ENCODE measurements at regions not wholly inside any gene's neighbourhood (a gene's known extent, or its start where the extent isn't known, plus 50 kb on each side); places are given as distances from the start of the nearest gene placed in this dataset.
"Not testable (repeated sequence)": the region's sequence is repeated elsewhere in the genome, so short reads cannot be mapped to it uniquely, and the experiment has no call there.

DNA sequence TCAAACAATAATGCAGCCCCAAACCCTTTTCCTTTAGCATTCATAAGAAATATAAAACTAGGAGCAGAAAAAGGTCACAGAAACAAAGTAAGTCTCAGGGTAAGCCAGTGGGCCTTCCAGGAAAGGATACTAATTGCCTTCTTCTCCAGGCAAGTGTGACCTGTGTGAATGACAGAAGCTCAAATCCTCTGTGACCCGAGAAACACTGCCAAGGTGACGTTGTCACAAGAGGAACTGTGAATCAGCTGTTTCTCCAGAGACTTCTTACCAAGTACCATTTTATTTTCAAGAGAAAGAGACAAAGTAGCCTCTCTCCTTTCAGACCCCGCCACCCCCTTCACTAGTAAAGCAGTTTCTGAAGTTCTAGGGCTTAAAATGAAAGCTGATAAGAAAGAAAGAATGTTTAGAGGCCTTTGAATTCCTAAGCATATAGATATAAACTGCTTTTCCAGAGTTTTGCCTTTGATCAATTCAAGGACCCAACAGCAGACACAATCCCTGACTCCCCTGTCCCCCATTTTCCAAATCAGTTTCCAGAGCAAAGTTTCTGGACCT is 155.6 kb downstream of the NUF2 start:
- TF ChIP-seq, protein P1, sequence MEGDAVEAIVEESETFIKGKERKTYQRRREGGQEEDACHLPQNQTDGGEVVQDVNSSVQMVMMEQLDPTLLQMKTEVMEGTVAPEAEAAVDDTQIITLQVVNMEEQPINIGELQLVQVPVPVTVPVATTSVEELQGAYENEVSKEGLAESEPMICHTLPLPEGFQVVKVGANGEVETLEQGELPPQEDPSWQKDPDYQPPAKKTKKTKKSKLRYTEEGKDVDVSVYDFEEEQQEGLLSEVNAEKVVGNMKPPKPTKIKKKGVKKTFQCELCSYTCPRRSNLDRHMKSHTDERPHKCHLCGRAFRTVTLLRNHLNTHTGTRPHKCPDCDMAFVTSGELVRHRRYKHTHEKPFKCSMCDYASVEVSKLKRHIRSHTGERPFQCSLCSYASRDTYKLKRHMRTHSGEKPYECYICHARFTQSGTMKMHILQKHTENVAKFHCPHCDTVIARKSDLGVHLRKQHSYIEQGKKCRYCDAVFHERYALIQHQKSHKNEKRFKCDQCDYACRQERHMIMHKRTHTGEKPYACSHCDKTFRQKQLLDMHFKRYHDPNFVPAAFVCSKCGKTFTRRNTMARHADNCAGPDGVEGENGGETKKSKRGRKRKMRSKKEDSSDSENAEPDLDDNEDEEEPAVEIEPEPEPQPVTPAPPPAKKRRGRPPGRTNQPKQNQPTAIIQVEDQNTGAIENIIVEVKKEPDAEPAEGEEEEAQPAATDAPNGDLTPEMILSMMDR (IDR thresholded peaks at IDR 0.05; ENCODE audit: extremely low read depth, missing control alignments), result no peak
- no peak for DNase-seq (ENCODE audit: low spot score)

DNA sequence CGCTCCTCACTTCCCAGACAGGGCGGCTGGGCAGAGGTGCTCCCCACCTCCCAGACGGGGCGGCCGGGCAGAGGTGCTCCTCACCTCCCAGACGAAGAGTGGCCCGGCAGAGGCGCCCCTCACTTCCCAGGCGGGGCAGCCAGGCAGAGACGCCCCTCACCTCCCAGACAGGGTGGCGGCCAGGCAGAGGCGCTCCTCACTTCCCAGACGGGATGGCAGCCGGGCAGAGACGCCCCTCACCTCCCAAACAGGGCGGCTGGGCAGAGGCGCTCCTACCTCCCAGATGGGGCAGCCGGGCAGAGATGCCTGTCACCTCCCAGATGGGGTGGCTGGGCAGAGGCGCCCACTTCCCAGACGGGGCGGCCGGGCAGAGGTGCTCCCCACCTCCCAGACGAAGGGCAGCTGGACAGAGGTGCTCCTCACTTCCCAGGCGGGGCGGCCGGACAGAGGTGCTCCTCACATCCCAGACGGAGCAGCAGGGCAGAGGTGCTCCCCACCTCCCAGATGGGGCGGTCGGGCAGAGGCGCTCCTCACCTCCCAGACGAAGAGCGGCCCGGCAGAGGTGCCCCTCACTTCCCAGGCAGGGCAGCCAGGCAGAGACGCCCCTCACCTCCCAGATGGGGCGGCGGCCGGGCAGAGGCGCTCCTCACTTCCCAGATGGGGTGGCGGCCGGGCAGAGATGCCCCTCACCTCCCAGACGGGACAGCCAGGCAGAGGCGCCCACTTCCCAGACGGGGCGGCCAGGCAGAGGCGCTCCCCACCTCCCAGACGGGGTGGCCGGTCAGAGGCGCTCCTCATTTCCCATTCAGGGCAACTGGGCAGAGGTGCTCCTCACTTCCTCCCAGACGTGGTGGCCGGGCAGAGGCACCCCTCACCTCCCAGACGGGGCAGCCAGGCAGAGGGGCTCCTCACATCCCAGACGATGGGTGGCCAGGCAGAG is 176.9 kb downstream of the NUF2 start:
- not testable (repeated sequence) for DNase-seq (ENCODE audit: low spot score)

DNA sequence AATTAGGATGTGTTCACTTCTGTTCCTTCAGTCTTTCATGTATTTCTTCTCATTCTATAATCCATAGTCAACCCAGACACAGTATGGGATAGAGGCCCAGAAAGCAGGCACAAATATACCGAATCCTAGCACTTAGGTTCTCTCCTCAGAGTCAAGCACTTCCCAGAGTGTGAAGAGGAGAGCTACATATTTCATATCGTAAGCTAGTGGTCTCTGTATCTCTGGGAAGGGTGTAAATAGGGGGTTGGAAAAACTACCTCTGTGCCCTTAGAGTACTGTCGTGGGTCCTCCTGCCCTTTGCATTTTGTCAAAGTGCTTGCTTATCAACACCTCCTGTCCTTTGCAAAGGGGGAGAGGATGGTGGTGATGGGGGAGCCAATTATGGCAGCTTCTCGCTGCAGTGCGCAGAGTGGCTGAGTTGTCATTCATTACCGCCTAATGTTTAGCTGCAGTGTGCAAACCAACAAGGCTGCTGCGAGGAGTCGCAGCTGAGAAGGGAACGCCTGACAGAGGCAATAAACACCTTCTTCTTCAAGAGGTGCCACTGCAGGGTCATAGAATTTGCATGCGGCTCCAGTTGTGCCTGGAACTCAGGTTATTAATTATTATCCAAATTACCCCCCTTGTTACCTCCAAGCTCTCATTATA is 182.7 kb downstream of the NUF2 start:
- DNase-seq (ENCODE audit: low spot score), result no peak
- TF ChIP-seq, protein P1 (IDR thresholded peaks at IDR 0.05; ENCODE audit: extremely low read depth, missing control alignments), result no peak

DNA sequence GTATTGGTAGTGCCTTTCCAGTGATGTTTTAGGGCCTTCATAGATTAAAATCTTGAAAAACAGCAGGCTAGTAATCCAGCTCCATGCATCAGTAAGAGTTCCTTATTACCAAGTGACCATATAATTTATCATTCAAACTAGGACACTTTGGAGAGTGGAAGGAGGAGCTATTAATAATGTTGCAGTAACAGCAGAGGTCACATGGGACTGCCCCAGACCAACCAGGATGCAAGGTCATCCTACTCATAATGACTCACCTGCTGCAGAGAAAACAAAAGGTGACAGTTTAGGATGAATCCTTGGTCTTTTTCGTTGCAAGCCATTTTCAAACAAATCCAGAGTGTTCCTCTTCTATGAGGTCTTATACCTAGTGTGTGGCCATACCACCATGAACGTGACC is 187.4 kb downstream of the NUF2 start:
- TF ChIP-seq, protein P1 (IDR thresholded peaks at IDR 0.05; ENCODE audit: extremely low read depth, missing control alignments), result no peak
- no peak for DNase-seq (ENCODE audit: low spot score)

DNA sequence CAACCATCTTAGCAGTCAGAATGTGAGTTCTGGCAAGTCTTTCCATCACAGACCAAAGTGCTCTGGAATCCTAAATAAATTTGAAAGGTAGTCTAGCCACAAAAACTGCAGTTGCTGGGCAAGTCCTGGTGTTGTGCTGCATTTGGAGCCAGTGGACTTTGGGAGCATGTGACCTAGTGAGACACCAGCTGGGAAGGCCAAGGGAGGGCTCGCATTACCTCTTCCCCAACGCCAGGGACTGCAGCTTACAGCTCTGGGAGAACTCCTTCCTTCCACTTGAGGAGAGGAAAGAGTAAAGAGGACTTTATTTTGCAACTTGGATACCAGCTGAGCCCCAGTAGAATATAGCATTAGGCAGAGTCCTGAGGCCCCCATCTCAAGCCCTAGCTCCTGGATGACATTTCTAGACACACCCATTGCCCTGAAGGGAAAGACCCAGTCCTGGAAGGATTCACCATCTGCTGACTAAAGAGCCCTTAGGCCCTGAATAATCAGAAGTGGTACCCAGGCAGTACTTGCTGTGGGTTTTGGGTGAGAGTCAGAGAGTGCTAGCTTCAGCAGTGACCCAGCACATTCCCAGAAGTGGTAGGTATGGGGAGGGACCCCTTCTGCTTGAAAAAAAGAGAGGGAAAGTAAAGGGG is 190.7 kb downstream of the NUF2 start:
- TF ChIP-seq, protein P1 (IDR thresholded peaks at IDR 0.05; ENCODE audit: extremely low read depth, missing control alignments), result no peak
- no peak for DNase-seq (ENCODE audit: low spot score)

DNA sequence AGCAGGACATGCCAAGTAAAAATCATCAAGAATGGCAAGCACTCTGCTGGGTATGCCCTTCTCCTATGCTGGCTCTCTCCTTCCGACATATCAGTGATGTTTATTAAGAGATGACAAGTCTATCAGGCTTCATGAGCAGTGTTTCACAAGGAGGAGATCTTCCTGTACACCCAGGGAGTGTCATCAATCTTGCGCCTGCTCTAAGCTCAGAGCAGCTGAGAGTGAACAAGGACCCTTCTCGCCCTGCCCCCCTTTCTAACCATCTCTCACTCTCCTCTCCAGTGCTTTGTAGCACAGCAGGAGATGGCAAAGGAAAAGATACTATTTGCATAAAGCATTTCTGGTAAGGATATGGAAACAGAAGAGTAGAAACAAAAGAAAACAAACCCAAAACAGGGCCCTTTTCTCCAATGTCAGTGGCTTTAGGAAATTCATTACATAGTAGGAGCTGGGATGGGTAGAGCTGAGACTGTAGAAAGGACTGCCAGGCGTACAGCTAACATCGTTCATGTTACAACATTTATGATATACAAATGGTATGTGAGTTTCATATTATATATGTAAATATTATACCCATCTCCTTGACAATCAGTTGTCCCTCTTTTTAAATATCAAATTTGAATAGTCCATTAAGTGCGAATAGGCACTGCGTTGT is 201.7 kb downstream of the NUF2 start:
- TF ChIP-seq, protein P1 (IDR thresholded peaks at IDR 0.05; ENCODE audit: extremely low read depth, missing control alignments), result no peak
- DNase-seq (ENCODE audit: low spot score), result no peak

DNA sequence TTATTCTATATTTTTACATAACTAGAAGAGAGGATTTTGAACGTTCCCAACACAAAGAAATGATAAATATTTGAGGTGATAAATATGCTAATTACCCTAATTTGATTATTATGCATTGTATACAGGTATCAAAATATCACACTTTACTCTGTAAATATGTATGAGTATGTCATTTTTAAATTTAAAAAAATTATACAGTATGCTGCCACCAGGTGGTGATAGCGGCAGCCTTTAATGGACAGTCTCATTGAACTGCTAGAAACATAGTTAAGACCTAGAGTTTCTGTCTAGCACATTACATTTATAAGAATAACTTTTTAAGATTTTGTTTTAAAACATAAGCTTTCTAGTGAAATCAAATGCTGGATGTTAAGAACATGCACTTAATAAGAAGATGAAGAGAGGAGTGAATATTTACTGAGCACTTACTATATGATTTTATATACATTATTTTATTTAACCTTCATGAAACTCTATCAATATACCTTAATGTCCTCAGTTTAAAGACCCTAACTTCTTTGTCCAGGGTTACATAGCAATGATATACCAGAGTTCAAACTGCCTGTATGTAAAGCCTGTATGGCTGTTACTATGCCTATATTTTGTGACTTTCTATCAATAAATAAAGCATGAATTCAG is 207.1 kb downstream of the NUF2 start:
- TF ChIP-seq, protein P1 (IDR thresholded peaks at IDR 0.05; ENCODE audit: extremely low read depth, missing control alignments), result peak; percentile 48
- no peak for DNase-seq (ENCODE audit: low spot score)

All from GM20000 (cell line).